Upper lobe of left lung (tissue), 6 donors: ENCODE measurements at regions not wholly inside any gene's neighbourhood (a gene's known extent, or its start where the extent isn't known, plus 50 kb on each side); places are given as distances from the start of the nearest gene placed in this dataset.

Experiments
- ATAC-seq, 2 donors: fragments of 200-7000 bp; cut with Tn5 transposase; one replicate each; pipeline ENCODE4 v1.9.1; 2022; ENCODE audit warnings: mild to moderate bottlenecking in 2 of 2, moderate library complexity in 2 of 2; ENCODE audit not compliant: low FRiP score in 2 of 2
- DNase-seq, 2 donors: peaks; one replicate each; pipeline ENCODE4 v3.0.0-alpha.2; 2019 to 2020
- H3K27ac ChIP-seq, 4 donors: fragments of 200-600 bp; sonication (generic); one replicate each; pipeline ENCODE4 v1.5.1; 2016 to 2019
- H3K27me3 ChIP-seq, 4 donors: fragments of 200-600 bp; sonication (generic); one replicate each; pipeline ENCODE4 v1.5.1; 2017 to 2019
- H3K36me3 ChIP-seq, 4 donors: fragments of 200-600 bp; sonication (generic); one replicate each; pipeline ENCODE4 v1.5.1; 2016 to 2019
- H3K4me1 ChIP-seq, 4 donors: fragments of 200-600 bp; sonication (generic); one replicate each; pipeline ENCODE4 v1.5.1; 2018 to 2019
- H3K4me3 ChIP-seq, 4 donors: fragments of 200-600 bp; sonication (generic); one replicate each; pipeline ENCODE4 v1.5.1; 2017 to 2019; ENCODE audit warnings: mild to moderate bottlenecking in 2 of 4, moderate library complexity in 1 of 4
- H3K9me3 ChIP-seq, 4 donors: fragments of 200-600 bp; sonication (generic); one replicate each; pipeline ENCODE4 v1.5.1; 2018 to 2019
- EP300 ChIP-seq, 4 donors: sonication (generic); formaldehyde crosslinking; IDR thresholded peaks; one replicate each; pipeline ENCODE4 v1.5.1; 2017; ENCODE audit warnings: antibody characterized with exemption in 4 of 4, control low read depth in 2 of 4
- POLR2A ChIP-seq, 4 donors: fragments of 450-650 bp; IDR thresholded peaks; one replicate each; pipeline ENCODE4 v1.5.1; 2016 to 2017; ENCODE audit warnings: antibody characterized with exemption in 4 of 4, mild to moderate bottlenecking in 2 of 4
- POLR2AphosphoS5 ChIP-seq, 2 donors: sonication (generic); formaldehyde crosslinking; IDR thresholded peaks; one replicate each; pipeline ENCODE4 v1.5.1; 2017; ENCODE audit warnings: antibody characterized with exemption in 2 of 2
- WGBS, 2 donors: methylation state at CpG; one replicate each; pipeline ENCODE4 v1.1.5; 2017 to 2018; 5-methylcytosine and 5-hydroxymethylcytosine counted together
- TF ChIP-seq, protein P1 (sequence below), 6 experiments: fragments of 450-650 bp in 4 of 6; fragments of 200-600 bp in 2 of 6; sonication (generic) in 2 of 6; IDR thresholded peaks; one replicate each; pipeline ENCODE4 v1.5.1; 2016 to 2019; ENCODE audit warnings: antibody characterized with exemption in 6 of 6
- donor health status: DM: no; HTN: no; CAD: no; lungs with moderate emphysema.
- donor health status: DM: no; HTN: yes; CAD: no; lungs with severe emphysema.

DNA sequence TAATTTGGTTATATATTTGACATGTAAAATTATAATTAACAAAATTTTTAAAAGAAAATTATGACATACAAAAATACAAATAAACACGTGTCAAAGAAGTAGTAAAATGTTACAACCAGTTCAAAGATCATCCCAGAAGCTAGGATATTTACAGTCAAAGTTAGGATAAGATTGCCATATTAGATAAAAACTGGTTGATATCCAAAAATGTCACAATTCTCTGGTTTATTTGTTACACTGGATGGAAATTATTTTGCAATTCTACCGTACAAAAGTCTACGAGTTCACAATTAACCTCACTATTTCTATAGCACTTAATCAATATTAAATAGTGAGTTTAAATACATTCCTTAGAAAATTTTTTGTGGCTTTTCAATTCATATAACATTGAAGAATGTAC lies 673.8 kb downstream of the GBE1 start:
- H3K27ac ChIP-seq: no peak overlapping the region
- H3K27me3 ChIP-seq: no peaks in the 10 kb centered on the region
- no peak overlapping the region for H3K4me3 ChIP-seq
- ATAC-seq (no peak), DNase-seq (no peak)
- 79 to 81% methylated on average over 3 of the region's 3 CpGs for WGBS, 2 donors
- TF ChIP-seq EP300 (IDR thresholded peaks at IDR 0.05) (no peak), POLR2AphosphoS5 (IDR thresholded peaks at IDR 0.05) (no peak), POLR2A (IDR thresholded peaks at IDR 0.05) (no peak)
- TF ChIP-seq, protein P1, sequence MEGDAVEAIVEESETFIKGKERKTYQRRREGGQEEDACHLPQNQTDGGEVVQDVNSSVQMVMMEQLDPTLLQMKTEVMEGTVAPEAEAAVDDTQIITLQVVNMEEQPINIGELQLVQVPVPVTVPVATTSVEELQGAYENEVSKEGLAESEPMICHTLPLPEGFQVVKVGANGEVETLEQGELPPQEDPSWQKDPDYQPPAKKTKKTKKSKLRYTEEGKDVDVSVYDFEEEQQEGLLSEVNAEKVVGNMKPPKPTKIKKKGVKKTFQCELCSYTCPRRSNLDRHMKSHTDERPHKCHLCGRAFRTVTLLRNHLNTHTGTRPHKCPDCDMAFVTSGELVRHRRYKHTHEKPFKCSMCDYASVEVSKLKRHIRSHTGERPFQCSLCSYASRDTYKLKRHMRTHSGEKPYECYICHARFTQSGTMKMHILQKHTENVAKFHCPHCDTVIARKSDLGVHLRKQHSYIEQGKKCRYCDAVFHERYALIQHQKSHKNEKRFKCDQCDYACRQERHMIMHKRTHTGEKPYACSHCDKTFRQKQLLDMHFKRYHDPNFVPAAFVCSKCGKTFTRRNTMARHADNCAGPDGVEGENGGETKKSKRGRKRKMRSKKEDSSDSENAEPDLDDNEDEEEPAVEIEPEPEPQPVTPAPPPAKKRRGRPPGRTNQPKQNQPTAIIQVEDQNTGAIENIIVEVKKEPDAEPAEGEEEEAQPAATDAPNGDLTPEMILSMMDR (IDR thresholded peaks at IDR 0.05): no peak
- no peaks in the 10 kb centered on the region for H3K4me1 ChIP-seq
- H3K9me3 ChIP-seq: no peaks in the 10 kb centered on the region
- no peaks in the 10 kb centered on the region for H3K36me3 ChIP-seq

DNA sequence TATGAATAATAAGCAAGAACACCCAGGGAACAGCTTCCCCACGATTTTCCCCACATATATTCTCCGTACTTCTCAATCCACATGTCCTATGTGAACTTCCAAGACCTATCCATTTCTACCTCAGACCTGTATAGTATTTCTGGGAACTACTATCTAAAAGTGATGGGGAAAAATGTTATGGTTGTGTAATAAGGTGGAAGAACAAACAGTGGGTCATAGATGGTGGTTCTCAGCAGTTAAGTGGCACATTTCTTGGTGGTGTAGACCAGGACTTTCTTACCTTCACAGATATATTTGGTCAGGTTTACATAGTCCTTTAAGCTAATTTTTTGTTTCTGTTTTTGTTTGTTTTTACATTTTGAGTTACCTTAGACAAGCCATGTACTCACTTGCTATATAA lies 675.1 kb downstream of the GBE1 start:
- Histone ChIP-seq H3K27me3 (no peaks in the 10 kb centered on the region), H3K4me3 (no peak overlapping the region), H3K36me3 (no peaks in the 10 kb centered on the region), H3K9me3 (no peaks in the 10 kb centered on the region), H3K4me1 (no peaks in the 10 kb centered on the region), H3K27ac (no peak overlapping the region)
- no peak for ATAC-seq
- no peak for DNase-seq
- 69 to 72% methylated on average over 2 of the region's 2 CpGs for whole genome bisulfite sequencing, 2 donors
- TF ChIP-seq POLR2AphosphoS5 (IDR thresholded peaks at IDR 0.05) (no peak), POLR2A (IDR thresholded peaks at IDR 0.05) (no peak), EP300 (IDR thresholded peaks at IDR 0.05) (no peak)
- TF ChIP-seq, protein P1 (IDR thresholded peaks at IDR 0.05): no peak

DNA sequence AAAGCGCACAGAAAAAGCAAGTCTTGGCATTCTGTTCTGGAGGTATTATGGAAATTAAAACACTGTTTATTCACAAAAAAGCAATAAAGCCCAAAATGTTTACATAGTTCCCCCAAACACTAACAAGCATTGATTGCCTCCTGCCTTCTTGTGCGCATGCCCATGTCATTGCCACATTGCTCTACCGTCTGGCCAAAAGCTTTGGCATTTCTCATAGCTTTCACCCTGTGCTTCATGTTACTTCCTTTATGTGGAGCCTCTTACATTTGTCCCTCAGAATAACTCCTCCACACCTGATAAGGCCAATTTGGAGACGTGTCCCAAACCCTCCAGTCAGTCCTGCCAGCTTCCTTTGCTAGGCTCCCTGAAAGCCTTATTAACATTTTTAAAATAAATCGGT lies 680.8 kb downstream of the GBE1 start:
- H3K27ac ChIP-seq: no peak overlapping the region
- no peak for ATAC-seq

DNA sequence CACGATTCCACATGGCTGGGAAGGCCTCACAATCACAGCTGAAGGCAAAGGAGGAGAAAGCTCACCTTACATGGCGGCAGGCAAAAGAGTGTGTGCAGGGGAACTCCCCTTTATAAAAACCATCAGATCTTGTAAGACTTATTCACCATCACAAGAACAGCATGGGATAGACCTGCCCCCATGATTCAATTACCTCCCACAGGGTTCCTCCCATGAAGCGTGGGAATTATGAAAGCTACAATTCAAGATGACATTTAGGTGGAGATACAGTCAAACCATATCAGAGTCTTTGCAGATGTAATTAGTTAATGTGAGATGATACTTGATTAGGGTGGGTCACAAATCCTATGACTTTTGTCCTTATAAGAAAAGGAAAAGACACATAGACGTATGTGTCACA lies 688.9 kb downstream of the GBE1 start:
- H3K9me3 ChIP-seq: no peaks in the 10 kb centered on the region
- no peaks in the 10 kb centered on the region for H3K27me3 ChIP-seq
- TF ChIP-seq EP300 (IDR thresholded peaks at IDR 0.05) (no peak), POLR2AphosphoS5 (IDR thresholded peaks at IDR 0.05) (no peak), POLR2A (IDR thresholded peaks at IDR 0.05) (no peak)
- TF ChIP-seq, protein P1 (IDR thresholded peaks at IDR 0.05): no peak
- H3K4me3 ChIP-seq: no peak overlapping the region
- ATAC-seq (no peak), DNase-seq (no peak)
- WGBS, 2 donors: 66 to 78% methylated on average over 4 of the region's 4 CpGs
- no peaks in the 10 kb centered on the region for H3K36me3 ChIP-seq
- H3K27ac ChIP-seq: no peak overlapping the region
- no peaks in the 10 kb centered on the region for H3K4me1 ChIP-seq

More for the DNA sequence above, 680.8 kb downstream of the GBE1 start:
- TF ChIP-seq POLR2AphosphoS5 (IDR thresholded peaks at IDR 0.05) (no peak), EP300 (IDR thresholded peaks at IDR 0.05) (no peak), POLR2A (IDR thresholded peaks at IDR 0.05) (no peak)
- TF ChIP-seq, protein P1 (IDR thresholded peaks at IDR 0.05): no peak
- DNase-seq: no peak
- Histone ChIP-seq H3K36me3 (no peaks in the 10 kb centered on the region), H3K9me3 (no peaks in the 10 kb centered on the region), H3K27me3 (no peaks in the 10 kb centered on the region), H3K4me1 (no peaks in the 10 kb centered on the region), H3K4me3 (no peak overlapping the region)
- WGBS, 2 donors: 77 to 83% methylated on average over 5 of the region's 5 CpGs

DNA sequence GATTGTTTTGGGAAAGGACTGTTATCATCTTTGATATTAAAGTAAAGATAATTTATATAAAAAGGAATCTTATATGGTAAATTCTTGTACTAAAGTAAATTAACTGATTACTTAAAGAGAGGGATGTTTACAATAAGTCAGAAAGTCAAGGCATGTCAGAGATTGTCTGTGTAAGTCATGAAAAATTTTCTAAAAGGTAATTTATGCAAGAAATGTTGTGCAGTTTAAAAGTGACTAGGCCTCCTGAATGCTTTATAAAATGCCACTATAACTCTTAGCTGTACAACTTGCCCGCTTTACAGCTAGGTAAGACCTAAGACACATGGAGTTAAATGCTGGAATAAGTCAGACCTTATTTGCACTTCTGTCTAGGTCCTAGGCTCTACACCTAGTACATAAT lies 692.9 kb downstream of the GBE1 start:
- no peaks in the 10 kb centered on the region for H3K27me3 ChIP-seq
- H3K4me1 ChIP-seq: no peaks in the 10 kb centered on the region
- 73 to 86% methylated on average over 1 of the region's 1 CpG for WGBS, 2 donors
- no peak overlapping the region for H3K27ac ChIP-seq
- no peak overlapping the region for H3K4me3 ChIP-seq
- no peak for TF ChIP-seq POLR2AphosphoS5 (IDR thresholded peaks at IDR 0.05)
- TF ChIP-seq, protein P1 (IDR thresholded peaks at IDR 0.05): no peak
- no peaks in the 10 kb centered on the region for H3K36me3 ChIP-seq
- ATAC-seq (no peak), DNase-seq (no peak)
- H3K9me3 ChIP-seq: peaks cover 0 to 4% (median 0%) of the 10 kb centered on the region in 4 donors
